Endodermal cell (in vitro differentiated cells): ENCODE measurements at regions not wholly inside any gene's neighbourhood (a gene's known extent, or its start where the extent isn't known, plus 50 kb on each side); places are given as distances from the start of the nearest gene placed in this dataset.

Source experiments
- DNase-seq: peaks from one replicate; pipeline ENCODE4 v3.0.0-alpha.2; 2017
- H3K27ac ChIP-seq: 2 replicates; pipeline ENCODE4 v1.5.1; 2013; ENCODE audit warnings: mild to moderate bottlenecking, low read depth, low read length, moderate library complexity
- H3K27me3 ChIP-seq: 2 replicates; pipeline ENCODE4 v1.6.1; 2013; ENCODE audit warnings: mild to moderate bottlenecking, low read length, moderate library complexity; ENCODE audit not compliant: insufficient read depth, control insufficient read depth, poor library complexity, severe bottlenecking
- H3K36me3 ChIP-seq: 2 replicates; pipeline ENCODE4 v1.7.0; 2013; ENCODE audit warnings: mild to moderate bottlenecking, low read length, moderate library complexity; ENCODE audit not compliant: control insufficient read depth, insufficient read depth
- H3K4me1 ChIP-seq: one replicate; pipeline ENCODE4 v1.7.0; 2013; ENCODE audit warnings: low read length; ENCODE audit not compliant: control insufficient read depth, insufficient read depth
- H3K4me3 ChIP-seq: 2 replicates; pipeline ENCODE4 v1.5.1; 2013; ENCODE audit warnings: mild to moderate bottlenecking, low read length, moderate library complexity
- H3K9ac ChIP-seq: 2 replicates; pipeline ENCODE4 v1.6.1; 2013; ENCODE audit warnings: mild to moderate bottlenecking, low read length, moderate library complexity; ENCODE audit not compliant: poor library complexity, severe bottlenecking; ENCODE audit errors: extremely low read depth
- H3K9me3 ChIP-seq: 2 replicates; pipeline ENCODE4 v1.6.1; 2013; ENCODE audit warnings: mild to moderate bottlenecking, low read length, moderate library complexity; ENCODE audit not compliant: control insufficient read depth
- H3K27ac Mint-ChIP-seq: 2 replicates; pipeline ENCODE4 v1.8.0; 2020; ENCODE audit warnings: mixed read lengths
- H3K27me3 Mint-ChIP-seq: 2 replicates; pipeline ENCODE4 v1.8.0; 2021; ENCODE audit warnings: mild to moderate bottlenecking, mixed read lengths; ENCODE audit not compliant: insufficient read depth
- H3K36me3 Mint-ChIP-seq: 2 replicates; pipeline ENCODE4 v1.8.0; 2020; ENCODE audit warnings: low read depth, mixed read lengths
- H3K4me1 Mint-ChIP-seq: 2 replicates; pipeline ENCODE4 v1.8.0; 2020; ENCODE audit warnings: mixed read lengths
- H3K4me3 Mint-ChIP-seq: 2 replicates; pipeline ENCODE4 v1.8.0; 2020; ENCODE audit warnings: mild to moderate bottlenecking, moderate library complexity, mixed read lengths
- H3K9me3 Mint-ChIP-seq: 2 replicates; pipeline ENCODE4 v1.8.0; 2020; ENCODE audit warnings: mild to moderate bottlenecking, mixed read lengths
- CTCF ChIP-seq: fragments of 200-600 bp; sonication (generic); conservative IDR thresholded peaks from 2 replicates; pipeline ENCODE4 v1.5.0; 2021; ENCODE audit warnings: antibody characterized with exemption, mild to moderate bottlenecking
- WGBS, 2 experiments: methylation state at CpG; one replicate each; pipeline versions ENCODE4 v1.1.5 to v1.1.7; 2013; ENCODE audit warnings: missing lambda C conversion rate in 2 of 2, mixed read lengths in 1 of 2; ENCODE audit not compliant: insufficient coverage in 1 of 2, insufficient read length in 1 of 2; 5-methylcytosine and 5-hydroxymethylcytosine counted together

- H3K4me3 Mint-ChIP-seq: no peak overlapping the region
- DNase-seq: no peak
- H3K27me3 Mint-ChIP-seq: no peaks in the 10 kb centered on the region
- no peaks in the 10 kb centered on the region for H3K4me1 Mint-ChIP-seq
- WGBS, 2 experiments: 67 to 88% methylated on average over 1 of the region's 1 CpG
- no peaks in the 10 kb centered on the region for H3K36me3 ChIP-seq
- H3K27ac Mint-ChIP-seq: no peak overlapping the region
- H3K4me1 ChIP-seq: no peaks in the 10 kb centered on the region
- no peak overlapping the region for H3K9ac ChIP-seq
- peaks cover 2% of the 10 kb centered on the region for H3K9me3 Mint-ChIP-seq
- H3K36me3 Mint-ChIP-seq: no peaks in the 10 kb centered on the region
- no peak overlapping the region for H3K27ac ChIP-seq
- TF ChIP-seq CTCF: no peak
- H3K9me3 ChIP-seq: peaks cover 4% of the 10 kb centered on the region
- no peaks in the 10 kb centered on the region for H3K27me3 ChIP-seq
- H3K4me3 ChIP-seq: no peak overlapping the region
Observed at GRCh38 chr4:114535725-114536124, 62.9 kb upstream of the UGT8 start.

DNA sequence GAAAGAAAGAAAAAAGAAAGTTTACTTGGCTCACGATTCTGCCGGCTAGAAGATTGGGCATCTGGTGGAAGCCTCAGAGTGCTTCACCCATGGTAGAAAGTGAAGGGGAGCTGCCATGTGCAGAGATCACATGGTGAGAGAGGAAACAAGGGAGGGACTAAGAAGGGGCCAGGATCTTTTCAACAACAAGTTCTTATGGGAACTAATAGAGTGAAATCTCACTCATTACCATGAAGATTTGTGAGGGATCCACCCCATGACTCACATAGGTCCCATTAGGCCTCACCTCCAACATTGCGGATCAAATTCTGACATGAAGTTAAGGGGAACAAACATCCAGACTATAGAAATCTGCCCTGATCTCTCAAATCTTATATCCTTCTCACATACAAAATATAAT, 61.3 kb upstream of the UGT8 start:
- H3K27me3 ChIP-seq: no peaks in the 10 kb centered on the region
- Mint-ChIP-seq H3K27ac (no peak overlapping the region), H3K4me1 (peaks cover 5% of the 10 kb centered on the region), H3K36me3 (no peaks in the 10 kb centered on the region), H3K4me3 (no peak overlapping the region), H3K9me3 (peaks cover 2% of the 10 kb centered on the region), H3K27me3 (no peaks in the 10 kb centered on the region)
- 88 to 96% methylated on average over 2 to 3 of the region's 3 CpGs for WGBS, 2 experiments
- H3K27ac ChIP-seq: no peak overlapping the region
- no peak overlapping the region for H3K9ac ChIP-seq
- H3K4me3 ChIP-seq: no peak overlapping the region
- DNase-seq: no peak
- no peaks in the 10 kb centered on the region for H3K4me1 ChIP-seq
- peaks cover 4% of the 10 kb centered on the region for H3K9me3 ChIP-seq
- TF ChIP-seq CTCF: no peak
- no peaks in the 10 kb centered on the region for H3K36me3 ChIP-seq

DNA sequence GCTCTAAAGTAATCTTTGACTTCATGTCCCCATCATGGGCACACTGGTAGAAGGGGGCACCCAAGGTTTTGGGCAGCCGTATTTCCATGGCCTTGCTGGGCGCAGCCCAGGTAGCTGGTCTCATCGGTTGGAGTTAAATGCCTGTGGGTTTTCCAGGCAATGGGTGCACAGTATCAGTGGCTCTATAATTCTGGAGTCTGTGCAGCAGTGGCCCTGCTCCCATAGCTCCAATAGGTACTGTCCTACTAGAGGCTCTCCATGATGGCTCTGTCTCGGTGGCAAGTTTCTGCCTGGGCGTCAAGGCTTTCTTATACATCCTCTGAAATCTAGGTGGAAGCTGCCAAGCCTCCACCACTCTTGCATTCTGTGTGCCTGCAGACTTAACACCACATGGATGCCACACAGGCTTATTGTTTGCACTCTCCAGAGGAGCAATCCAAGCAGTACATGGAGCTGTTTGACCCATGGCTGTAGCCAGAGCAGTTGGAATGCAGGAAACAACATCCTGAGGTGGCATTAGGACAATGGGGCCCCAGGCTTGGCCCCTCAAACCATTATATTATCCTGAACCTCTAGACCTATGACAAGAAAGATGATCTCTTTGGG, 60.5 kb upstream of the UGT8 start:
- no peak overlapping the region for H3K27ac ChIP-seq
- H3K9ac ChIP-seq: no peak overlapping the region
- H3K4me1 ChIP-seq: no peaks in the 10 kb centered on the region
- Mint-ChIP-seq H3K4me1 (peaks cover 5% of the 10 kb centered on the region), H3K27ac (no peak overlapping the region), H3K36me3 (no peaks in the 10 kb centered on the region), H3K4me3 (no peak overlapping the region), H3K27me3 (no peaks in the 10 kb centered on the region), H3K9me3 (peaks cover 2% of the 10 kb centered on the region)
- no peak for DNase-seq
- H3K9me3 ChIP-seq: peaks cover 4% of the 10 kb centered on the region
- no peaks in the 10 kb centered on the region for H3K36me3 ChIP-seq
- no peak for TF ChIP-seq CTCF
- H3K27me3 ChIP-seq: no peaks in the 10 kb centered on the region
- H3K4me3 ChIP-seq: no peak overlapping the region
- whole genome bisulfite sequencing, 2 experiments: 94 to 95% methylated on average over 2 to 5 of the region's 5 CpGs
